H9 (cell line): ENCODE measurements at regions not wholly inside any gene's neighbourhood (a gene's known extent, or its start where the extent isn't known, plus 50 kb on each side); places are given as distances from the start of the nearest gene placed in this dataset.

ENCODE experiments used
- DNase-seq: peaks from one replicate; pipeline ENCODE4 v3.0.0-alpha.2; 2017
- H2AFZ ChIP-seq: one replicate; pipeline ENCODE4 v1.6.1; 2013; ENCODE audit warnings: mild to moderate bottlenecking, low read length, control low read depth, moderate library complexity
- H2AK5ac ChIP-seq: 2 replicates; pipeline ENCODE4 v1.6.1; 2013; ENCODE audit warnings: low read length, control low read depth, mixed read lengths; ENCODE audit not compliant: insufficient read length
- H2BK120ac ChIP-seq: one replicate; pipeline ENCODE4 v1.6.1; 2013; ENCODE audit warnings: low read depth, mild to moderate bottlenecking, low read length, control low read depth, inconsistent platforms; ENCODE audit not compliant: poor library complexity, severe bottlenecking
- H2BK12ac ChIP-seq: 2 replicates; pipeline ENCODE4 v1.6.1; 2013; ENCODE audit warnings: low read length, control low read depth, mixed read lengths, low read depth; ENCODE audit not compliant: insufficient read length
- H2BK15ac ChIP-seq: 2 replicates; pipeline ENCODE4 v1.6.1; 2013; ENCODE audit warnings: low read depth, low read length, control low read depth
- H2BK20ac ChIP-seq: one replicate; pipeline ENCODE4 v1.6.1; 2013; ENCODE audit warnings: low read depth, mild to moderate bottlenecking, low read length, control low read depth, inconsistent platforms; ENCODE audit not compliant: poor library complexity, severe bottlenecking
- H2BK5ac ChIP-seq: 2 replicates; pipeline ENCODE4 v1.6.1; 2013; ENCODE audit warnings: low read length, control low read depth, mixed read lengths; ENCODE audit not compliant: insufficient read length
- H3K14ac ChIP-seq: 2 replicates; pipeline ENCODE4 v1.6.1; 2013; ENCODE audit warnings: low read length, control low read depth; ENCODE audit not compliant: insufficient read depth
- H3K18ac ChIP-seq: 2 replicates; pipeline ENCODE4 v1.6.1; 2013; ENCODE audit warnings: low read depth, mild to moderate bottlenecking, mixed read lengths, low read length, control low read depth; ENCODE audit not compliant: insufficient read length
- H3K23ac ChIP-seq: 2 replicates; pipeline ENCODE4 v1.6.1; 2013; ENCODE audit warnings: low read length, control low read depth, mixed read lengths, low read depth; ENCODE audit not compliant: insufficient read length
- H3K23me2 ChIP-seq: 2 replicates; pipeline ENCODE4 v1.6.1; 2013; ENCODE audit warnings: low read depth, mild to moderate bottlenecking, mixed read lengths, low read length, control low read depth; ENCODE audit not compliant: insufficient read length, poor library complexity, severe bottlenecking
- H3K27ac ChIP-seq: 2 replicates; pipeline ENCODE4 v1.5.1; 2013; ENCODE audit warnings: low read length, control low read depth, mixed read lengths, low read depth; ENCODE audit not compliant: insufficient read length
- H3K27me3 ChIP-seq: 2 replicates; pipeline ENCODE4 v1.6.1; 2013; ENCODE audit warnings: low read length, control low read depth, inconsistent platforms; ENCODE audit not compliant: insufficient read depth
- H3K4ac ChIP-seq: 2 replicates; pipeline ENCODE4 v1.6.1; 2013; ENCODE audit warnings: low read depth, mild to moderate bottlenecking, control low read depth, inconsistent platforms, low read length, moderate library complexity
- H3K4me1 ChIP-seq: 2 replicates; pipeline ENCODE4 v1.6.1; 2013; ENCODE audit warnings: low read length, control low read depth, inconsistent platforms; ENCODE audit not compliant: insufficient read depth
- H3K4me2 ChIP-seq: 2 replicates; pipeline ENCODE4 v1.6.1; 2013; ENCODE audit warnings: low read length, control low read depth, mixed read lengths; ENCODE audit not compliant: insufficient read length, insufficient read depth
- H3K56ac ChIP-seq: 2 replicates; pipeline ENCODE4 v1.6.1; 2013; ENCODE audit warnings: low read depth, mild to moderate bottlenecking, mixed read lengths, low read length, control low read depth; ENCODE audit not compliant: insufficient read length
- H3K79me1 ChIP-seq: 2 replicates; pipeline ENCODE4 v1.6.1; 2013; ENCODE audit warnings: low read depth, mild to moderate bottlenecking, moderate library complexity, low read length, control low read depth, inconsistent platforms; ENCODE audit not compliant: insufficient read depth, poor library complexity, severe bottlenecking
- H3K79me2 ChIP-seq: 2 replicates; pipeline ENCODE4 v1.6.1; 2013; ENCODE audit warnings: low read length, control low read depth, inconsistent platforms; ENCODE audit not compliant: insufficient read depth
- H3K9ac ChIP-seq: 2 replicates; pipeline ENCODE4 v1.6.1; 2013; ENCODE audit warnings: low read length, control low read depth, mixed read lengths; ENCODE audit not compliant: insufficient read length; ENCODE audit errors: extremely low read depth
- H3K9me3 ChIP-seq: one replicate; pipeline ENCODE4 v1.6.1; 2013; ENCODE audit warnings: low read depth, low read length, inconsistent platforms; ENCODE audit not compliant: control insufficient read depth
- H3T11ph ChIP-seq: one replicate; pipeline ENCODE4 v1.6.1; 2013; ENCODE audit warnings: mild to moderate bottlenecking, low read length, control low read depth, inconsistent platforms
- H4K20me1 ChIP-seq: one replicate; pipeline ENCODE4 v1.6.1; 2013; ENCODE audit not compliant: control insufficient read depth, insufficient read length, insufficient read depth
- H4K5ac ChIP-seq: 2 replicates; pipeline ENCODE4 v1.6.1; 2013; ENCODE audit warnings: low read depth, mild to moderate bottlenecking, mixed read lengths, low read length, control low read depth; ENCODE audit not compliant: insufficient read length
- H4K8ac ChIP-seq: replicated peaks from 2 replicates; pipeline ENCODE4 v1.6.1; 2013; ENCODE audit warnings: low read length, control low read depth, mixed read lengths, low read depth; ENCODE audit not compliant: insufficient read length
- H4K91ac ChIP-seq: 2 replicates; pipeline ENCODE4 v1.6.1; 2013; ENCODE audit warnings: low read depth, mild to moderate bottlenecking, moderate library complexity, mixed read lengths, low read length, control low read depth; ENCODE audit not compliant: insufficient read length
- H3K27ac Mint-ChIP-seq, 3 experiments: 2 replicates in 2 of 3; 3 replicates in 1 of 3; pipeline ENCODE4 v1.8.0; 2020 to 2021; ENCODE audit warnings: mixed read lengths in 3 of 3, mild to moderate bottlenecking in 1 of 3, moderate library complexity in 1 of 3
- H3K27me3 Mint-ChIP-seq: 2 replicates; pipeline ENCODE4 v1.8.0; 2021; ENCODE audit warnings: low read depth, mild to moderate bottlenecking, moderate library complexity, mixed read lengths
- H3K36me3 Mint-ChIP-seq, 3 experiments: 2 replicates in 2 of 3; 3 replicates in 1 of 3; pipeline ENCODE4 v1.8.0; 2020 to 2021; ENCODE audit warnings: low read depth in 3 of 3, mixed read lengths in 3 of 3; ENCODE audit not compliant: insufficient read depth in 1 of 3
- H3K4me1 Mint-ChIP-seq, 2 experiments: 2 replicates each; pipeline ENCODE4 v1.8.0; 2020; ENCODE audit warnings: mixed read lengths in 2 of 2
- H3K4me3 Mint-ChIP-seq, 2 experiments: 2 replicates in 1 of 2; 3 replicates in 1 of 2; pipeline ENCODE4 v1.8.0; 2020 to 2021; ENCODE audit warnings: mild to moderate bottlenecking in 2 of 2, mixed read lengths in 2 of 2, moderate library complexity in 1 of 2
- H3K9me3 Mint-ChIP-seq, 2 experiments: 2 replicates in 1 of 2; 3 replicates in 1 of 2; pipeline ENCODE4 v1.8.0; 2020; ENCODE audit warnings: mild to moderate bottlenecking in 2 of 2, mixed read lengths in 2 of 2, moderate library complexity in 1 of 2
- CTCF ChIP-seq: fragments of 200-600 bp; sonication (generic); conservative IDR thresholded peaks from 3 replicates; pipeline ENCODE4 v1.8.0; 2021; ENCODE audit warnings: antibody characterized with exemption, mild to moderate bottlenecking
- WGBS: extraction: QIAGEN DNeasy Blood & Tissue Kit; methylation state at CpG from one replicate; pipeline ENCODE4 v1.1.7; 2013; ENCODE audit warnings: missing lambda C conversion rate, low lambda C conversion rate, mixed read lengths; ENCODE audit not compliant: insufficient read length; ENCODE audit errors: extremely low coverage; 5-methylcytosine and 5-hydroxymethylcytosine counted together

DNA sequence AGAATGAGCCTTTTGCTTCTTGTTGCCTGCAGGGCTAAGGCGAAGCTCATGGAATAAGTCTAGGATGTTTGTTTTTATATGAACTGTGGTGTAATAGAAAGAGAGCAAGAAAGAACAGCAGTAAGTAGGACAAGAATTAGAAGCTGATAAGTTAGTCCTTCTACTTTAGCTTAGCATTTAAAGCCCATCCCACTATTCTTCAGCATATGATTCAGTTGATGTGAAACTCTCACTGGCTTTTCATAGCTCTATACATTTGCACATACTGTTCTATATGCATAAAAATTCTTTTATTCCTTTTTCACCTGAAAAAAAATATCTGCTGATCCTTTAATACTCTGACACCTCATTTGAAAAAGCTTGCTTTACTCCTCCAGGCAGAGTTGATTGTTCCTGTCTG is 712.0 kb downstream of the USP25 start:
- no peak overlapping the region for H2BK15ac ChIP-seq
- H2AFZ ChIP-seq = no peak overlapping the region
- H3K18ac ChIP-seq = no peak overlapping the region
- no peak overlapping the region for H3K4ac ChIP-seq
- H3K14ac ChIP-seq = no peak overlapping the region
- no peaks in the 10 kb centered on the region for H3K27me3 ChIP-seq
- H2BK5ac ChIP-seq = no peak overlapping the region
- no peak overlapping the region for H3T11ph ChIP-seq
- no peak overlapping the region for H2BK12ac ChIP-seq
- H4K8ac ChIP-seq = no peak overlapping the region
- H3K23ac ChIP-seq = no peak overlapping the region
- no peak overlapping the region for H2BK20ac ChIP-seq
- Mint-ChIP-seq H3K27me3 (no peaks in the 10 kb centered on the region), H3K27ac (no peak overlapping the region), H3K4me1 (no peaks in the 10 kb centered on the region), H3K36me3 (no peaks in the 10 kb centered on the region), H3K9me3 (no peaks in the 10 kb centered on the region; a peak in 1 of 5 replicates), H3K4me3 (no peak overlapping the region)
- no peak overlapping the region for H4K91ac ChIP-seq
- no peaks in the 10 kb centered on the region for H3K4me1 ChIP-seq
- H3K9ac ChIP-seq = no peak overlapping the region
- H3K9me3 ChIP-seq = no peaks in the 10 kb centered on the region
- H3K79me1 ChIP-seq = no peaks in the 10 kb centered on the region
- H3K27ac ChIP-seq = no peak overlapping the region
- no peak overlapping the region for H3K56ac ChIP-seq
- WGBS = no CpG with 5 or more reads among the region's 1 CpG
- H2AK5ac ChIP-seq = no peak overlapping the region
- no peak overlapping the region for H4K5ac ChIP-seq
- no peak for TF ChIP-seq CTCF
- no peaks in the 10 kb centered on the region for H4K20me1 ChIP-seq
- H3K23me2 ChIP-seq = no peaks in the 10 kb centered on the region
- H3K4me2 ChIP-seq = no peak overlapping the region
- no peaks in the 10 kb centered on the region for H3K79me2 ChIP-seq
- no peak overlapping the region for H2BK120ac ChIP-seq
- no peak for DNase-seq
